ENCODE measurements at regions not wholly inside any gene's neighbourhood (a gene's known extent, or its start where the extent isn't known, plus 50 kb on each side); places are given as distances from the start of the nearest gene placed in this dataset.
A peak's percentile ranks its signal among the peaks of the same experiment; 100 is the strongest.
"Not testable (repeated sequence)": the region's sequence is repeated elsewhere in the genome, so short reads cannot be mapped to it uniquely, and the experiment has no call there.

DNA sequence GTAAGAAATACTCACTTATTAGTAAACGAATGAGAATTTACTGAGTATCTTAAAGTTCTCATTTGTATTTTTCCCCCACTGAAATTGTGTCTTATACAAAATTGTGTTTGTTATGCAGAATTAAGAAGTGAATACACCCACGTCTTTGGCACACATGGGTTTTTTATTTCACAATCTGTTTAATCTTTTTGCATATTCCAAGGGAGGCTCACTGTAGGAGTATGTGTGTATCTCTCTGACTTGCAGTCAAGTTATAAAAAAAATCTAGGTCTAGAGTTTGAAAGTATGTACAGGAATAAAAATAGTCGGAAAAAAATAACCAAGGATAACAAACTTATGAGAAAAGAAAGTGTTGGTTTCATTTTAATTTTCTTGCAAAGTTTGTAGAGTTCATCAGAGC lies 255.2 kb downstream of the PDCD6IP start:
- Mint-ChIP-seq H3K27me3 (peaks cover 19% of the 10 kb centered on the region), H3K4me1 (peaks cover 9% of the 10 kb centered on the region), H3K36me3 (no peaks in the 10 kb centered on the region), H3K4me3 (no peak overlapping the region), H3K27ac (no peak overlapping the region), H3K9me3 (no peaks in the 10 kb centered on the region)
- no peak for ATAC-seq

GRCh38 chr3:34056181-34056910 lies 257.9 kb downstream of the PDCD6IP start:
- Mint-ChIP-seq H3K27ac (no peak overlapping the region), H3K27me3 (peaks cover 30% of the 10 kb centered on the region), H3K36me3 (no peaks in the 10 kb centered on the region), H3K9me3 (peaks cover 6% of the 10 kb centered on the region), H3K4me3 (no peak overlapping the region), H3K4me1 (peaks cover 9% of the 10 kb centered on the region)
- ATAC-seq, result no peak

GRCh38 chr3:34056951-34057390 lies 258.5 kb downstream of the PDCD6IP start:
- ATAC-seq, result peak; percentile 58
- Mint-ChIP-seq H3K9me3 (peaks cover 6% of the 10 kb centered on the region), H3K4me1 (peaks cover 9% of the 10 kb centered on the region), H3K27me3 (peaks cover 30% of the 10 kb centered on the region), H3K4me3 (no peak overlapping the region), H3K27ac (no peak overlapping the region), H3K36me3 (no peaks in the 10 kb centered on the region)

GRCh38 chr3:34060995-34061394 lies 262.6 kb downstream of the PDCD6IP start:
- ATAC-seq, H3K9me3 Mint-ChIP-seq, H3K27ac Mint-ChIP-seq, H3K4me1 Mint-ChIP-seq, H3K4me3 Mint-ChIP-seq, H3K36me3 Mint-ChIP-seq: not testable (repeated sequence)
- peaks cover 25% of the 10 kb centered on the region for H3K27me3 Mint-ChIP-seq

- peaks cover under 1% of the 10 kb centered on the region for H3K27me3 Mint-ChIP-seq
- H3K9me3 Mint-ChIP-seq, result peaks cover 2% of the 10 kb centered on the region
- H3K4me3 Mint-ChIP-seq, result no peak overlapping the region
- no peaks in the 10 kb centered on the region for H3K36me3 Mint-ChIP-seq
- no peaks in the 10 kb centered on the region for H3K4me1 Mint-ChIP-seq
- no peak overlapping the region for H3K27ac Mint-ChIP-seq
- no peak for ATAC-seq
These were observed 267.5 kb downstream of the PDCD6IP start for GRCh38 chr3:34065901-34066300.

DNA sequence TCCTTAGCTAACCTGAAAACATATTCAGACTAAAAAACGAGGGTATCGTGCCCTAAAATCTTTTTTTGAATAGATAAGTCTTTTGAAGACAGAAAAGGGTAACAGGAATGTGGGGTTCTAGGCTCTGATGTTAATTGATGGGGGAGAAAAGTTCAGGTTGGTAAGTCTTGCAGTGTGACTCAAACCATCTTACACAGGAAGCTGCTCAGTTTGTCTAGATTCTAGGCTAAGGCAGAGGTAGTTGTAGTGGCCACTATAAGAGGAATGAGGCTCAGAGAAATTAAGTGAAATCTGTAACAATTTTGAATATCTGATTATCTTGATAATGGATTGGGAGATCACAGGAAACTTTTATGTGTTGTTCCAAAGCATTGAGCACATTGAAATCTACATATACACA lies 267.9 kb downstream of the PDCD6IP start:
- no peaks in the 10 kb centered on the region for H3K9me3 Mint-ChIP-seq
- H3K36me3 Mint-ChIP-seq, result no peaks in the 10 kb centered on the region
- H3K27ac Mint-ChIP-seq, result no peak overlapping the region
- H3K4me1 Mint-ChIP-seq, result no peaks in the 10 kb centered on the region
- H3K4me3 Mint-ChIP-seq, result no peak overlapping the region
- peaks cover 5% of the 10 kb centered on the region for H3K27me3 Mint-ChIP-seq
- no peak for ATAC-seq

DNA sequence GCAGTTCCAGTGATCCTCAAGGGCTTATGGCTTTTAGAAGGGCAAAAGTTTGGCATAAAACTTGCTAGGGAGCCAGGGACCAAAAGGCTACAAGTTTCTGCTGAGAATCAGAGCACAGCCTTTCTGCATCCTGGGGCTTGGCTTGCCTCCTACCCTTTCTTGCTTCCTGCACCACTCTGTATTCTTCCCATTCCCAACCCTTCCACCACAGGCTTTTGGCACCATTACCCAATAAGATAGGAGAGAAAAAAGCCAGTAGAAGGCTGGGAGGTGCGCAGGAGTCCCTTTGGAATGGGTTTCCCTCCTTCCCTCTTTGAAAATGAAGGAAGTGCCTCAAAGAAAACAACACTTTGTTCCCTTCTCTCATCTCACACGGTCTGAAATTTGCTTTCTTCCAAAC lies 268.6 kb downstream of the PDCD6IP start:
- H3K4me1 Mint-ChIP-seq, result no peaks in the 10 kb centered on the region

GRCh38 chr3:34067536-34068051 lies 269.2 kb downstream of the PDCD6IP start:
- Mint-ChIP-seq H3K4me1 (no peaks in the 10 kb centered on the region), H3K4me3 (no peak overlapping the region), H3K36me3 (no peaks in the 10 kb centered on the region), H3K9me3 (no peaks in the 10 kb centered on the region), H3K27me3 (peaks cover 8% of the 10 kb centered on the region), H3K27ac (no peak overlapping the region)
- ATAC-seq, result no peak

More for the DNA sequence above, 268.6 kb downstream of the PDCD6IP start:
- Mint-ChIP-seq H3K27me3 (peaks cover 8% of the 10 kb centered on the region), H3K4me3 (no peak overlapping the region), H3K27ac (no peak overlapping the region), H3K36me3 (no peaks in the 10 kb centered on the region), H3K9me3 (no peaks in the 10 kb centered on the region)
- ATAC-seq, result no peak

- Mint-ChIP-seq H3K9me3 (no peaks in the 10 kb centered on the region), H3K4me1 (no peaks in the 10 kb centered on the region), H3K27ac (no peak overlapping the region), H3K36me3 (no peaks in the 10 kb centered on the region), H3K27me3 (peaks cover 8% of the 10 kb centered on the region), H3K4me3 (no peak overlapping the region)
- no peak for ATAC-seq
These were observed 270.1 kb downstream of the PDCD6IP start for GRCh38 chr3:34068505-34068904.

DNA sequence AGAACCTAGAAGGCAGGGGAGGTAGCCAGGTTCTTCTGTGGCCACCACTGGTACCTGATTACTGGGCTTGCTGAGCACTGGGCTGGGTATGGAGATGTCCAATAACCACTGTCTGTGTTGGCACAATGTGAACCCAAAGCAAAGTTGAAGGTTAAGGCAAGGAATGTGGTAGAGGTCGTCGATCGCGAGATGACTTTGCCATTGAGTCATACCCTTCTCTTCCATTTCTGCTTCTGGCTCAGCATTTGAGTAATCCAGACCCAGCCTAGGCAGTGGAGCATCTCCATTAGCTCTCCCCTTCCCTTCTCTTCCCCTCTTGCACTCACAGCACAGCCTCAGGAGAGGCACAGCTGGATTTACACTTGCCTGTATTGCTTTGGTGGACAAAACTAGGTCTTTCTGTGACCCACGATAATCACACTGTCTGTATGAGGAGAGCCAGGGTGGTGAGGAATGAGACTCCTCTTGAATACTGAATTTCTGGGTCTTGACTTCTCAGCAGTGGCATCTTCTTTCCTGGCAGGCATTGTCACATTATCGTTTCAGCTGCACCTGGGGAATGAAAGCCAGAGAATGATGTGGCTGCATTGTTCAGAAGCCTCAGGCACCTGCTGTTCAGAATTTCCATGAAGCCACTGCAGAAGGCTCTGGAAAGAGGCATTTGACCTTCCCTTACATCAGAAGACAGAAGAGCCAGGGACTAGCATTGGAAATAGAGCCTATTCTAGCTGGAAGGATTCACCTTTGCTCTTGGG lies 272.6 kb downstream of the PDCD6IP start:
- Mint-ChIP-seq H3K4me1 (no peaks in the 10 kb centered on the region), H3K27me3 (peaks cover 8% of the 10 kb centered on the region), H3K27ac (no peak overlapping the region), H3K4me3 (no peak overlapping the region), H3K36me3 (no peaks in the 10 kb centered on the region), H3K9me3 (no peaks in the 10 kb centered on the region)
- ATAC-seq, result no peak

GRCh38 chr3:34072297-34072696 lies 273.9 kb downstream of the PDCD6IP start:
- Mint-ChIP-seq H3K4me1 (no peaks in the 10 kb centered on the region), H3K9me3 (no peaks in the 10 kb centered on the region), H3K36me3 (no peaks in the 10 kb centered on the region), H3K27me3 (peaks cover 8% of the 10 kb centered on the region), H3K4me3 (no peak overlapping the region), H3K27ac (no peak overlapping the region)
- ATAC-seq, result no peak

- Mint-ChIP-seq H3K4me1 (peaks cover 7% of the 10 kb centered on the region), H3K27ac (no peak overlapping the region), H3K36me3 (no peaks in the 10 kb centered on the region), H3K4me3 (no peak overlapping the region), H3K9me3 (no peaks in the 10 kb centered on the region), H3K27me3 (peaks cover 8% of the 10 kb centered on the region)
- ATAC-seq, result no peak
These were observed 274.7 kb downstream of the PDCD6IP start for GRCh38 chr3:34073111-34073510.

GRCh38 chr3:34073961-34074360 lies 275.5 kb downstream of the PDCD6IP start:
- Mint-ChIP-seq H3K4me1 (peaks cover 16% of the 10 kb centered on the region), H3K36me3 (no peaks in the 10 kb centered on the region), H3K27ac (no peak overlapping the region), H3K4me3 (no peak overlapping the region), H3K27me3 (peaks cover 8% of the 10 kb centered on the region), H3K9me3 (no peaks in the 10 kb centered on the region)
- no peak for ATAC-seq

DNA sequence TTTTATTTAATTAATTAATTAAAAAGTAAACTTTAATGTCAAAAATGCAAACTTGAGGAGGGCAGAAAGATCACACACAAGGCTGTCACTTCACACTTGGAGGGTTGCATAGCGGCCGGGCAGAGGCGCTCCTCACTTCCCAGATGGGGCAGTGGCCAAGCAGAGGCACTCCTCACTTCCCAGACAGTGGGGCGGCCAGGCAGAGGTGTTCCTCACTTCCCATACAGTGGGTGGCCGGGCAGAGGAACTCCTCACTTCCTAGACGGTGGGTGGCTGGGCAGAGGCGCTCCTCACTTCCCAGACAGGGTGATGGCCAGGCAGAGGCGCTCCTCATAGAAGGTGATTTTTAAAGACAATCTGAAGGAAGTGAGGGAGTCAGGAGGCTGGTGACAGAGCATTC lies 277.5 kb downstream of the PDCD6IP start:
- H3K27me3 Mint-ChIP-seq, result peaks cover 6% of the 10 kb centered on the region
- no peak overlapping the region for H3K27ac Mint-ChIP-seq

GRCh38 chr3:34077417-34078195 lies 279.2 kb downstream of the PDCD6IP start:
- ATAC-seq, result peak; percentile 74
- Mint-ChIP-seq H3K9me3 (peaks cover 2% of the 10 kb centered on the region), H3K4me1 (peaks cover 17% of the 10 kb centered on the region)

More for the DNA sequence above, 277.5 kb downstream of the PDCD6IP start:
- Mint-ChIP-seq H3K9me3 (no peaks in the 10 kb centered on the region), H3K4me3 (no peak overlapping the region), H3K36me3 (no peaks in the 10 kb centered on the region), H3K4me1 (peaks cover 17% of the 10 kb centered on the region)
- no peak for ATAC-seq

More at GRCh38 chr3:34077417-34078195, 279.2 kb downstream of the PDCD6IP start:
- no peak overlapping the region for H3K27ac Mint-ChIP-seq
- no peaks in the 10 kb centered on the region for H3K27me3 Mint-ChIP-seq
- H3K36me3 Mint-ChIP-seq, result no peaks in the 10 kb centered on the region
- peak overlapping the region; percentile 10 for H3K4me3 Mint-ChIP-seq
